Liver (tissue), 8 donors: ENCODE measurements at regions not wholly inside any gene's neighbourhood (a gene's known extent, or its start where the extent isn't known, plus 50 kb on each side); places are given as distances from the start of the nearest gene placed in this dataset.

ENCODE experiments used
- DNase-seq: peaks from one replicate; pipeline ENCODE4 v3.0.0-alpha.2; 2017; ENCODE audit warnings: low spot score
- H3K27ac ChIP-seq, 2 donors: one replicate each; pipeline ENCODE4 v1.7.0; 2013; ENCODE audit warnings: inconsistent platforms in 2 of 2, low read length in 2 of 2, control low read depth in 1 of 2, low read depth in 1 of 2, mild to moderate bottlenecking in 1 of 2
- H3K27me3 ChIP-seq, 4 donors: one replicate each; pipeline versions ENCODE4 v1.6.1 to v1.7.0; 2013; ENCODE audit warnings: low read length in 3 of 4, inconsistent platforms in 1 of 4, mild to moderate bottlenecking in 1 of 4, moderate library complexity in 1 of 4; ENCODE audit not compliant: control insufficient read depth in 4 of 4, insufficient read depth in 4 of 4
- H3K36me3 ChIP-seq, 4 donors: one replicate each; pipeline versions ENCODE4 v1.6.1 to v1.7.0; 2013; ENCODE audit warnings: low read length in 3 of 4, mild to moderate bottlenecking in 3 of 4, low read depth in 1 of 4, moderate library complexity in 1 of 4; ENCODE audit not compliant: control insufficient read depth in 4 of 4, insufficient read depth in 3 of 4
- H3K4me1 ChIP-seq, 4 donors: one replicate each; pipeline versions ENCODE4 v1.6.1 to v1.7.0; 2013; ENCODE audit warnings: low read length in 3 of 4, mild to moderate bottlenecking in 3 of 4, moderate library complexity in 1 of 4; ENCODE audit not compliant: control insufficient read depth in 4 of 4, insufficient read depth in 4 of 4
- H3K4me3 ChIP-seq, 3 donors: one replicate each; pipeline versions ENCODE4 v1.6.1 to v1.7.0; 2013; ENCODE audit warnings: low read length in 3 of 3, control low read depth in 1 of 3, low read depth in 1 of 3, mild to moderate bottlenecking in 1 of 3
- H3K9ac ChIP-seq, 2 donors: one replicate each; pipeline ENCODE4 v1.7.0; 2013; ENCODE audit warnings: low read length in 2 of 2, mild to moderate bottlenecking in 2 of 2, moderate library complexity in 2 of 2, control low read depth in 1 of 2, low read depth in 1 of 2
- H3K9me3 ChIP-seq, 4 donors: one replicate each; pipeline versions ENCODE4 v1.6.1 to v1.7.0; 2013; ENCODE audit warnings: low read length in 3 of 4; ENCODE audit not compliant: control insufficient read depth in 4 of 4
- ATF3 ChIP-seq: IDR thresholded peaks from 2 replicates; pipeline ENCODE4 v1.6.1; 2016; ENCODE audit warnings: antibody characterized with exemption
- EGR1 ChIP-seq, 2 donors: IDR thresholded peaks; 2 replicates each; pipeline ENCODE4 v1.6.1; 2016 to 2018; ENCODE audit warnings: antibody characterized with exemption in 2 of 2, low read depth in 2 of 2
- FOXA1 ChIP-seq: IDR thresholded peaks from 2 replicates; pipeline ENCODE4 v1.6.1; 2016; ENCODE audit warnings: antibody characterized with exemption
- FOXA2 ChIP-seq: IDR thresholded peaks from 2 replicates; pipeline ENCODE4 v1.6.1; 2016; ENCODE audit warnings: antibody characterized with exemption
- GABPA ChIP-seq, 2 donors: IDR thresholded peaks in 1 of 2; conservative IDR thresholded peaks in 1 of 2; 2 replicates each; pipeline ENCODE4 v1.6.1; 2016; ENCODE audit warnings: antibody characterized with exemption in 2 of 2, mild to moderate bottlenecking in 1 of 2, moderate library complexity in 1 of 2
- HNF4A ChIP-seq, 2 donors: conservative IDR thresholded peaks; 2 replicates each; pipeline ENCODE4 v1.6.1; 2016; ENCODE audit warnings: antibody characterized with exemption in 2 of 2, mild to moderate bottlenecking in 2 of 2
- HNF4G ChIP-seq: IDR thresholded peaks from 2 replicates; pipeline ENCODE4 v1.6.1; 2016; ENCODE audit warnings: antibody characterized with exemption
- MAX ChIP-seq: IDR thresholded peaks from 2 replicates; pipeline ENCODE4 v1.6.1; 2016; ENCODE audit warnings: antibody characterized with exemption
- NR2F2 ChIP-seq: IDR thresholded peaks from 2 replicates; pipeline ENCODE4 v1.6.1; 2016; ENCODE audit warnings: antibody characterized with exemption
- RAD21 ChIP-seq, 2 donors: IDR thresholded peaks; 2 replicates each; pipeline ENCODE4 v1.6.1; 2016; ENCODE audit warnings: antibody characterized with exemption in 2 of 2, mild to moderate bottlenecking in 2 of 2
- RXRA ChIP-seq, 2 donors: IDR thresholded peaks; 2 replicates each; pipeline ENCODE4 v1.6.1; 2017 to 2018; ENCODE audit warnings: antibody characterized with exemption in 2 of 2, mild to moderate bottlenecking in 1 of 2
- SP1 ChIP-seq: IDR thresholded peaks from 2 replicates; pipeline ENCODE4 v1.6.1; 2018; ENCODE audit warnings: antibody characterized with exemption, mild to moderate bottlenecking
- YY1 ChIP-seq: IDR thresholded peaks from 2 replicates; pipeline ENCODE4 v1.6.1; 2016; ENCODE audit warnings: antibody characterized with exemption, mild to moderate bottlenecking
- WGBS: extraction: QIAGEN DNeasy Blood & Tissue Kit; methylation state at CpG from one replicate; pipeline ENCODE4 v1.1.7; 2013; 5-methylcytosine and 5-hydroxymethylcytosine counted together
- TF ChIP-seq, protein P1 (sequence below): IDR thresholded peaks from 2 replicates; pipeline ENCODE4 v1.6.1; 2016; ENCODE audit warnings: antibody characterized with exemption
- TF ChIP-seq, protein P2 (sequence below): fragments of 150-350 bp; IDR thresholded peaks from 2 replicates; pipeline ENCODE4 v1.5.1; 2017; ENCODE audit warnings: improper control_type of control experiment, low read depth, low read length; ENCODE audit not compliant: missing input control
- donor health status: healthy.
- donor health status: healthy.
- donor health status: healthy.
- donor health status: healthy.
- donor health status: healthy.

DNA sequence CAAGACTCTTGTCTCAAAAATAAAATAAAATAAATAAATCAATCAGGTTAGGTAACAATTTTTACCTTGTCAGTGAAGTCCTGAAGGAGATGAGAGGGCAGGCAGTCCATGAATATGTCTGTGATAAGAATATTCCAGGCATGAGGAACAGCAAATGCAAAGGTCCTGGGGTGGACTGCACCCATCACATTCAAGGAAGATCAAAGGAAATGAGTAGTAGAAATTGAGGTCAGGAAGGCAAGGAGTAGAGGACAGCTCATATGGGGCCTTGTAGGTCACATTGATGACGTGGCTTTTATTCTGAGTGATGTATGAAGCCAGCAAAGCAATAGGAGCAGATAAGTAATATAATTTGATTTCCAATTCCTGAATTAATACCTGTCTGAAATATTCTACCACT, 76.5 kb upstream of the TCF7L2 start:
- Histone ChIP-seq H3K9me3 (peaks cover 0 to 4% (median 3%) of the 10 kb centered on the region in 4 donors), H3K4me3 (no peak overlapping the region), H3K36me3 (no peaks in the 10 kb centered on the region), H3K27me3 (no peaks in the 10 kb centered on the region), H3K4me1 (no peaks in the 10 kb centered on the region), H3K27ac (no peak overlapping the region), H3K9ac (no peak overlapping the region)
- 93% methylated on average over 1 of the region's 1 CpG for WGBS
- TF ChIP-seq NR2F2, result no peak
- TF ChIP-seq, protein P1, sequence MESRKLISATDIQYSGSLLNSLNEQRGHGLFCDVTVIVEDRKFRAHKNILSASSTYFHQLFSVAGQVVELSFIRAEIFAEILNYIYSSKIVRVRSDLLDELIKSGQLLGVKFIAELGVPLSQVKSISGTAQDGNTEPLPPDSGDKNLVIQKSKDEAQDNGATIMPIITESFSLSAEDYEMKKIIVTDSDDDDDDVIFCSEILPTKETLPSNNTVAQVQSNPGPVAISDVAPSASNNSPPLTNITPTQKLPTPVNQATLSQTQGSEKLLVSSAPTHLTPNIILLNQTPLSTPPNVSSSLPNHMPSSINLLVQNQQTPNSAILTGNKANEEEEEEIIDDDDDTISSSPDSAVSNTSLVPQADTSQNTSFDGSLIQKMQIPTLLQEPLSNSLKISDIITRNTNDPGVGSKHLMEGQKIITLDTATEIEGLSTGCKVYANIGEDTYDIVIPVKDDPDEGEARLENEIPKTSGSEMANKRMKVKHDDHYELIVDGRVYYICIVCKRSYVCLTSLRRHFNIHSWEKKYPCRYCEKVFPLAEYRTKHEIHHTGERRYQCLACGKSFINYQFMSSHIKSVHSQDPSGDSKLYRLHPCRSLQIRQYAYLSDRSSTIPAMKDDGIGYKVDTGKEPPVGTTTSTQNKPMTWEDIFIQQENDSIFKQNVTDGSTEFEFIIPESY, result no peak
- no peak for DNase-seq

DNA sequence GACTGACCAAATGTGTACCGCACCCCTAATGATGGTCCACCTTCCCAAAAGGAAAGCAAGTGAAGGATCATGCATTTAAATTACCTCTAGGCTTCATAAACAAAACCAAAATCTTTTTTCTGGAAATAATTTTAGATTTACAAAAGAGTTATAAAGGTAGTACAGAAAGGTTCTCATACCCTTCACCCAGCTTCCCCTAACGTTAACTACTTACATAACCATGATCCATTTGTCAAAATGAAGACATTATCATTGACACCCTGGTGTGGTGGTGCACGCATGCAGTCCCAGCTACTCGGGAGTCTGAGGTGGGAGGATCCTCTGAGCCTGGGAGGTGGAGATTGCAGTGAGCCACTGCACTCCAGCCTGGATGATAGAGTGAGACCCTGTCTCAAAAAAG, 75.1 kb upstream of the TCF7L2 start:
- peaks cover 0 to 4% (median 3%) of the 10 kb centered on the region in 4 donors for H3K9me3 ChIP-seq
- no peaks in the 10 kb centered on the region for H3K4me1 ChIP-seq
- no peak overlapping the region for H3K4me3 ChIP-seq
- TF ChIP-seq, protein P2, sequence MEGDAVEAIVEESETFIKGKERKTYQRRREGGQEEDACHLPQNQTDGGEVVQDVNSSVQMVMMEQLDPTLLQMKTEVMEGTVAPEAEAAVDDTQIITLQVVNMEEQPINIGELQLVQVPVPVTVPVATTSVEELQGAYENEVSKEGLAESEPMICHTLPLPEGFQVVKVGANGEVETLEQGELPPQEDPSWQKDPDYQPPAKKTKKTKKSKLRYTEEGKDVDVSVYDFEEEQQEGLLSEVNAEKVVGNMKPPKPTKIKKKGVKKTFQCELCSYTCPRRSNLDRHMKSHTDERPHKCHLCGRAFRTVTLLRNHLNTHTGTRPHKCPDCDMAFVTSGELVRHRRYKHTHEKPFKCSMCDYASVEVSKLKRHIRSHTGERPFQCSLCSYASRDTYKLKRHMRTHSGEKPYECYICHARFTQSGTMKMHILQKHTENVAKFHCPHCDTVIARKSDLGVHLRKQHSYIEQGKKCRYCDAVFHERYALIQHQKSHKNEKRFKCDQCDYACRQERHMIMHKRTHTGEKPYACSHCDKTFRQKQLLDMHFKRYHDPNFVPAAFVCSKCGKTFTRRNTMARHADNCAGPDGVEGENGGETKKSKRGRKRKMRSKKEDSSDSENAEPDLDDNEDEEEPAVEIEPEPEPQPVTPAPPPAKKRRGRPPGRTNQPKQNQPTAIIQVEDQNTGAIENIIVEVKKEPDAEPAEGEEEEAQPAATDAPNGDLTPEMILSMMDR, result no peak
- no peak overlapping the region for H3K9ac ChIP-seq
- H3K36me3 ChIP-seq, result no peaks in the 10 kb centered on the region
- WGBS, result 93% methylated on average over 4 of the region's 4 CpGs
- no peaks in the 10 kb centered on the region for H3K27me3 ChIP-seq
- H3K27ac ChIP-seq, result no peak overlapping the region
- DNase-seq, result no peak

DNA sequence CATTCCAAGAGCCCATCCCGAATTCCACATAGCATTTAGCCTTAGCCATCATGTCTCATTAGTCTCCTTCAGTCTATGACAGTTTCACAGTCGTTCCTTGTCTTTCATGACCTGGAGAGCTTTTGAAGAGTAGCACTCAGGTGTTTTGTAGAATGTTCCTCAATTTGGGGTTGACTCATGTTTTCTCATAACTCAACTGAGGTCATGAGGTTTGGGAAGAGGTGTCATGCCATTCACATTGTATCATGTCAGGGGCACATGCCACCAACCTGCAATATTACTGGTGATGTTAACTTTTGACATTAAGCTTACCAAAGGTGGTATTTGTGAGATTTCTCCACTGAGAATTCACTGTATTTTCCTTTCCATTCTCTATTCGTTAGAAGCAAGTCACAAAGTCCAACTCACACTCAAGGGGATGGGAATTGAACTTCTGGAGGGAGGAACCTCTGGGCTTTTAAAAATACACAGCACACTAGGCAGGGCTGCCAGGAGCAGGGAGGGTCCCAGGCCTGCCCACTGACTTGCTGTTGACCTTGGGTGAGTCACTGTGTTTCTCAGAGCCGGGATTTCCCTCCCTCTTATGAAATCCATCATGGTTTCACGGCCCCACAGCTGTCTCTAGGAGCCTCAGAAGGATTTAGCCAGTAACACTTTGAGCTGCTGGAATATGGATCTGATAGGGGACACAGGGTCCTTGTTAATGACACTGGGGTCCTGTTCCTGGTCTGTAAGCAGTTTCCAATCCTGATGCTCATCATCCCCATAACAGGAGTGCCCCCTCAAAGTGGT, 74.4 kb upstream of the TCF7L2 start:
- Histone ChIP-seq H3K9ac (no peak overlapping the region), H3K27me3 (no peaks in the 10 kb centered on the region), H3K9me3 (peaks cover 0 to 4% (median 3%) of the 10 kb centered on the region in 4 donors), H3K27ac (no peak overlapping the region), H3K4me3 (no peak overlapping the region), H3K4me1 (no peaks in the 10 kb centered on the region), H3K36me3 (no peaks in the 10 kb centered on the region)
- 70% methylated on average over 5 of the region's 5 CpGs for WGBS
- no peak for TF ChIP-seq ATF3
- no peak for TF ChIP-seq FOXA1
- TF ChIP-seq SP1, result no peak
- TF ChIP-seq RAD21 (IDR thresholded peaks at IDR 0.05), result no peak
- no peak for TF ChIP-seq EGR1 (IDR thresholded peaks at IDR 0.05; ENCODE audit: low read depth in 2 of 2)
- no peak for TF ChIP-seq FOXA2
- TF ChIP-seq RXRA (IDR thresholded peaks at IDR 0.05), result no peak
- no peak for TF ChIP-seq MAX
- no peak for TF ChIP-seq HNF4A (conservative IDR thresholded peaks at IDR 0.05)
- no peak for TF ChIP-seq HNF4G
- TF ChIP-seq YY1, result no peak
- no peak for TF ChIP-seq GABPA (IDR thresholded peaks at IDR 0.05 in 1 of 2, conservative IDR thresholded peaks at IDR 0.05 in 1 of 2)
- TF ChIP-seq, protein P2, result no peak
- TF ChIP-seq NR2F2, result no peak
- no peak for DNase-seq
